C4-2B (cell line): ENCODE measurements at regions not wholly inside any gene's neighbourhood (a gene's known extent, or its start where the extent isn't known, plus 50 kb on each side); places are given as distances from the start of the nearest gene placed in this dataset.

Source experiments
- ZFX ChIP-seq: fragments of 450-650 bp; IDR thresholded peaks from 2 replicates; pipeline ENCODE4 v1.6.1; 2017
- TF ChIP-seq, protein P1 (sequence below): fragments of 450-650 bp; conservative IDR thresholded peaks from 2 replicates; pipeline ENCODE4 v1.5.1; 2017; ENCODE audit warnings: mild to moderate bottlenecking

- TF ChIP-seq, protein P1, sequence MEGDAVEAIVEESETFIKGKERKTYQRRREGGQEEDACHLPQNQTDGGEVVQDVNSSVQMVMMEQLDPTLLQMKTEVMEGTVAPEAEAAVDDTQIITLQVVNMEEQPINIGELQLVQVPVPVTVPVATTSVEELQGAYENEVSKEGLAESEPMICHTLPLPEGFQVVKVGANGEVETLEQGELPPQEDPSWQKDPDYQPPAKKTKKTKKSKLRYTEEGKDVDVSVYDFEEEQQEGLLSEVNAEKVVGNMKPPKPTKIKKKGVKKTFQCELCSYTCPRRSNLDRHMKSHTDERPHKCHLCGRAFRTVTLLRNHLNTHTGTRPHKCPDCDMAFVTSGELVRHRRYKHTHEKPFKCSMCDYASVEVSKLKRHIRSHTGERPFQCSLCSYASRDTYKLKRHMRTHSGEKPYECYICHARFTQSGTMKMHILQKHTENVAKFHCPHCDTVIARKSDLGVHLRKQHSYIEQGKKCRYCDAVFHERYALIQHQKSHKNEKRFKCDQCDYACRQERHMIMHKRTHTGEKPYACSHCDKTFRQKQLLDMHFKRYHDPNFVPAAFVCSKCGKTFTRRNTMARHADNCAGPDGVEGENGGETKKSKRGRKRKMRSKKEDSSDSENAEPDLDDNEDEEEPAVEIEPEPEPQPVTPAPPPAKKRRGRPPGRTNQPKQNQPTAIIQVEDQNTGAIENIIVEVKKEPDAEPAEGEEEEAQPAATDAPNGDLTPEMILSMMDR: no peak
- TF ChIP-seq ZFX: no peak
Measured at GRCh38 chr4:26174027-26174426, 146.8 kb upstream of the RBPJ start.
